ENCODE measurements at regions not wholly inside any gene's neighbourhood (a gene's known extent, or its start where the extent isn't known, plus 50 kb on each side); places are given as distances from the start of the nearest gene placed in this dataset.

DNA sequence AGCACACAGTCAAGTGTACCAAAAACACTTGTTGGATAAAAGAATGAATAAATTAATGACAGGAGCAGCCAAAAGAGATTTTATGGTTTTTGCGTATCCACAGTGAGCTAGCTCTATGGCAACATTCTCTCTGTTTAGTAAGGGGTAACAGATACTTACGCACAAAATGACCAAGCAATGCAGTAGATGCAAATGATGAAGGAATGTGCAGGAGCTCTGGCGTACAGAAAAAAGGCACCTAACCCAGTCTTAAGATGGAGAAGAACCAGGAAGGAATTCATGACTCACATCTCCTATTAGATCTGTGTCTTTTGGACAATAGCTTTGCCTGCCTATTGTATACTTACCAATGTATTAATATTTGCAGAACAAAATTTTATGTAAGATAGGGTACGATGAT, 191.9 kb upstream of the PREP start:
- H3K4me3 ChIP-seq (ENCODE audit: low read depth, low read length), result no peak overlapping the region
- TF ChIP-seq, protein P1, sequence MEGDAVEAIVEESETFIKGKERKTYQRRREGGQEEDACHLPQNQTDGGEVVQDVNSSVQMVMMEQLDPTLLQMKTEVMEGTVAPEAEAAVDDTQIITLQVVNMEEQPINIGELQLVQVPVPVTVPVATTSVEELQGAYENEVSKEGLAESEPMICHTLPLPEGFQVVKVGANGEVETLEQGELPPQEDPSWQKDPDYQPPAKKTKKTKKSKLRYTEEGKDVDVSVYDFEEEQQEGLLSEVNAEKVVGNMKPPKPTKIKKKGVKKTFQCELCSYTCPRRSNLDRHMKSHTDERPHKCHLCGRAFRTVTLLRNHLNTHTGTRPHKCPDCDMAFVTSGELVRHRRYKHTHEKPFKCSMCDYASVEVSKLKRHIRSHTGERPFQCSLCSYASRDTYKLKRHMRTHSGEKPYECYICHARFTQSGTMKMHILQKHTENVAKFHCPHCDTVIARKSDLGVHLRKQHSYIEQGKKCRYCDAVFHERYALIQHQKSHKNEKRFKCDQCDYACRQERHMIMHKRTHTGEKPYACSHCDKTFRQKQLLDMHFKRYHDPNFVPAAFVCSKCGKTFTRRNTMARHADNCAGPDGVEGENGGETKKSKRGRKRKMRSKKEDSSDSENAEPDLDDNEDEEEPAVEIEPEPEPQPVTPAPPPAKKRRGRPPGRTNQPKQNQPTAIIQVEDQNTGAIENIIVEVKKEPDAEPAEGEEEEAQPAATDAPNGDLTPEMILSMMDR (IDR thresholded peaks at IDR 0.05; ENCODE audit: low read depth, low read length, missing control alignments), result no peak
- no peak for DNase-seq (ENCODE audit: low read depth)
- in situ Hi-C loops (cut with HindIII; ENCODE audit: low sequenced_read_pairs), result no loop called here

DNA sequence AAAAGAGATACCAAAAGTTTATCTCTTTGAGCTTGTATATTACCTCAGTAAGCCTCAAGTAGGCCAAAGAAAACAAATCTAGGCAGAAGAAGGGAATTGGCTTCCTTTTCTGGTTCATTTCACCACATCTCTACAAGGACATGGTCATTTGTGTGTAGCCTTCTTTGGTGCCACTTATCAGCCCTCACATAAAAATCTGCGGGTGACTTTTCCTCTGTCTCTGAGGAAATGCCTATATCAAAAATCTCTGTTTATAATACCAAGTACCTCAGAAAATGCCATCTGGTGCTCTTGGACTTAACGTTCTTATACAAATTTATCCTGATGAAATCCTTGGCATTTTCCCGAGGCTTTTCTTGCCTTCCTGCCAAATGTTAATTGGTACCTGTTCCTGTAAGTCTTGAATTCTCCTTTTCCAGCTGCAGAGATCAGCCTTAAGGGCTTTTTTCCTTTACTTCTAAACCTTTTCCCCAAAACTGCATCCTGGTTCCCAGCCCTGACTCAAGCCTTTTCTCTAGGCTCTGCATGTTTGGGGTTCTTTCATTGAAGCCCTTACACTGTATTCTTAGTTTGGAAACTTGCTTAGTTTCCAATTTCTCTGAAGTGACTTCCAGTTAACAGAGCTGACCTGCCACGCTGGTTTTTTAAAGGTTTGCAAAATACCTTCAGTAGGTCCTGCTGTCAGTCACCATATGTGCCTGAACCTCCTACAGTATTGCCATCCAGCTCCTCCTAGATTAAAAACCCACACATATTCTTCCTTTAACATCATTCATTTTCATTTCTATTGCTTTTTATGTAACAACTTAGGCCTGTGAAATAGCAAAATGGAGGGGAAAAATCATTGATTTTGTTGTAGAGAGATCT, 191.2 kb upstream of the PREP start:
- no peak for DNase-seq (ENCODE audit: low read depth)
- H3K4me3 ChIP-seq (ENCODE audit: low read depth, low read length), result no peak overlapping the region
- in situ Hi-C loops (cut with HindIII; ENCODE audit: low sequenced_read_pairs), result no loop called here
- TF ChIP-seq, protein P1 (IDR thresholded peaks at IDR 0.05; ENCODE audit: low read depth, low read length, missing control alignments), result no peak

DNA sequence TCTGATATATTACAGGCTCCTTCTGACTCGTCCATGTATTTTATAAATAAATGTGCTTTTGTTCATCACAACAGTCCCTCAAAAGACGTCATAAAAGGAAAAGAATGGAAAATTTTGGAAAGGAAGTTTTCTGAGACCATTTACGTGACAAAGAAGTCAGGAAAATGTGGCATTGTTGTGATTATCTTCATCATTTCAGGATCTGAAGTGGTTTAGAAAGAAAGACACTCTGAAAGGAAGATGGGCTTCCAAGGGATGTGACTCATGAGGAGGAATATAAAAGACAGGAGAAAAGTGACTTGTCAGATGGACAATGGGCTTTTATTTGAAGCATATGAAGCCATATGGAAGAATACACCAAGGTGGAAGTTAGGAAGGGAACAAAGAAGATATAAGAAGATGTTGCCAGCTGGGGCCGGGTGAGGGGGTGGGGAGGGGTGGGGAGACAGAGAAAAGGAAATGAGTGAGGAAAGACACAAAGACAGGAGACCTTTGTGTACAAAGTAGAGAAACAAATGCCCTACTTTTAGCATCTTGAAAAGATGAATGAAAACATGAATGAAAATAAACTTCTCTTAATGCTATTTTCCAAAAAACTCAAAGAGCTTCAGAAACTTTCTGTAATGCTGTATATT, 190.3 kb upstream of the PREP start:
- no peak for DNase-seq (ENCODE audit: low read depth)
- no peak overlapping the region for H3K4me3 ChIP-seq (ENCODE audit: low read depth, low read length)
- TF ChIP-seq, protein P1 (IDR thresholded peaks at IDR 0.05; ENCODE audit: low read depth, low read length, missing control alignments), result no peak
- in situ Hi-C loops (cut with HindIII; ENCODE audit: low sequenced_read_pairs), result no loop called here

DNA sequence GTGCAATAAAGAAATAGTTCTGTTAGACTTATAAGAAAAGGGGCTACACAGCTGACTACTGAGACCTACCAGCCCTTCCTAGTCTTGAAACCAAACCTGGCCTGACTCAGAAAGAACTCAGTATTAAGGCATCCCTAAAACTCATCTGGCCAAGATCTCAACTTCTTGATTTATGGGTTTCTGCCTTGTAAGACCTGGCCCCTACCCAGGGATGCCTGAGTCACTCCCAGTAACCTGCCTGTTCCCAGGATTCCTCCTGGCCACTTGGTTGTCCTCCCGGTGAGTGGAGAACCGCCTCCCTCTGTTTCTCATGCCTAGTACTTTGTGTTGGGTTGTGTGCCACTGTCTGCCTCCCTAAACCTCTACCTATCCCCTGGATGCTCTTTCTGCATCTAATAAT, 189.4 kb upstream of the PREP start:
- TF ChIP-seq, protein P1 (IDR thresholded peaks at IDR 0.05; ENCODE audit: low read depth, low read length, missing control alignments), result no peak
- no peak overlapping the region for H3K4me3 ChIP-seq (ENCODE audit: low read depth, low read length)
- in situ Hi-C loops (cut with HindIII; ENCODE audit: low sequenced_read_pairs), result no loop called here
- DNase-seq (ENCODE audit: low read depth), result peak; percentile 82

DNA sequence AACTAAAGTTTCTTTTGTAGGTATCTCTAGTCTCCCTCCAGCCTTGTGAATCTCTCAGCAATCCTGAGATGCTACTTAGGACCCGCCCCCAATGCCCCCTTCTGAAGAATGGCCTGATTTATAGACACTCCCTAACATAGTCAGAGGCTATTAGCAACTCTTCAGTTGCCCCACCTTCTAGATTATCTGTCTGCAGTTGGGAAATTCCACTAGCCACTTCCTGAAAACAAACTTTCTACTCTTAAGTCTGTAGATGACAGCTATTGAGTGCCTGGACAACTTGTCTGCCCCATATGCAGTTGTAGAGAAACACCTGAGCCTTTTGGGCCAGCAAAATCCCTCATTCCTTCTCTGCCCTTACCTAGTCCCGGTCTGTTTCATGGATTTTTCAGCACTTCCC, 188.2 kb upstream of the PREP start:
- in situ Hi-C loops (cut with HindIII; ENCODE audit: low sequenced_read_pairs), result no loop called here
- TF ChIP-seq, protein P1 (IDR thresholded peaks at IDR 0.05; ENCODE audit: low read depth, low read length, missing control alignments), result no peak
- no peak overlapping the region for H3K4me3 ChIP-seq (ENCODE audit: low read depth, low read length)
- DNase-seq (ENCODE audit: low read depth), result no peak

DNA sequence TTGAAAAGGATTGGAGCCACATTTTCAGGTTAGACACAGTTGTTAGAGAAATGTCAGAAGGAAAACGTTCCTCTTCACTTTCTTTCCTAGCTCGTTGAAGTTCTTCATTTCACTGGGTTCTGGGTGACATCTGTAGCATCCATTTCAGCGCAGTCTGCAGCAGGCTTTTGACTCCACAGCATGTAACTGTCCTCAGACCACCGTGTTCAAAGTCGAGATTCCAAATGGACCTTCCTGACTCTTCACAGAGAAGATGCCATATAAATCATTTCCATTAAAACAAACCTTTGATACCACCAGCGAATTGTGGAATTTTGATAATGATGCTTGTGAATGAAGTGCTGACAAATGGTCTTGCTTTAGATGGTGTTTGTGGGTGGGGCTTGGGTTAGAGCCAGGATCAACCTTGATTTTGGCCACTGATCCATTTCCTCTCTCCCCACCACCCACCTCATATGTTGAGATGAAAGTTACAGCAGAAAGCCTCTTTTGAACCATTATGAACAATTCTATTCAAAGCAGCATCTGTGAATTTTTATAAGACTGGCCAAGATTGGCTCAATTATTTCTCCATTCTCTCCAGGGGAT, 185.3 kb upstream of the PREP start:
- TF ChIP-seq, protein P1 (IDR thresholded peaks at IDR 0.05; ENCODE audit: low read depth, low read length, missing control alignments), result no peak
- no peak for DNase-seq (ENCODE audit: low read depth)
- H3K4me3 ChIP-seq (ENCODE audit: low read depth, low read length), result no peak overlapping the region
- in situ Hi-C loops (cut with HindIII; ENCODE audit: low sequenced_read_pairs), result no loop called here
